IPS DF 6.9 (cell line): ENCODE measurements at regions not wholly inside any gene's neighbourhood (a gene's known extent, or its start where the extent isn't known, plus 50 kb on each side); places are given as distances from the start of the nearest gene placed in this dataset.

Experiments
- DNase-seq: peaks from one replicate; pipeline ENCODE4 v3.0.0-alpha.2; 2013; ENCODE audit warnings: low read depth, low spot score
- H3K27ac ChIP-seq: one replicate; pipeline ENCODE4 v1.5.1; 2013; ENCODE audit warnings: low read length, control low read depth
- H3K27me3 ChIP-seq: 2 replicates; pipeline ENCODE4 v1.6.1; 2013; ENCODE audit warnings: mild to moderate bottlenecking, low read length; ENCODE audit not compliant: control insufficient read depth, insufficient read depth
- H3K36me3 ChIP-seq: 2 replicates; pipeline ENCODE4 v1.6.1; 2013; ENCODE audit warnings: low read length; ENCODE audit not compliant: control insufficient read depth, insufficient read depth
- H3K4me1 ChIP-seq: 2 replicates; pipeline ENCODE4 v1.6.1; 2013; ENCODE audit warnings: low read length; ENCODE audit not compliant: control insufficient read depth, insufficient read depth
- H3K4me3 ChIP-seq: 2 replicates; pipeline ENCODE4 v1.5.1; 2013; ENCODE audit warnings: mild to moderate bottlenecking, low read length
- H3K9me3 ChIP-seq: 2 replicates; pipeline ENCODE4 v1.6.1; 2013; ENCODE audit warnings: low read length, inconsistent platforms; ENCODE audit not compliant: control insufficient read depth, insufficient read depth
- WGBS: extraction: QIAGEN DNeasy Blood & Tissue Kit; methylation state at CpG from one replicate; pipeline ENCODE4 v1.1.7; 2013; ENCODE audit warnings: mixed read lengths, missing lambda C conversion rate; ENCODE audit not compliant: insufficient read length, insufficient coverage; 5-methylcytosine and 5-hydroxymethylcytosine counted together

DNA sequence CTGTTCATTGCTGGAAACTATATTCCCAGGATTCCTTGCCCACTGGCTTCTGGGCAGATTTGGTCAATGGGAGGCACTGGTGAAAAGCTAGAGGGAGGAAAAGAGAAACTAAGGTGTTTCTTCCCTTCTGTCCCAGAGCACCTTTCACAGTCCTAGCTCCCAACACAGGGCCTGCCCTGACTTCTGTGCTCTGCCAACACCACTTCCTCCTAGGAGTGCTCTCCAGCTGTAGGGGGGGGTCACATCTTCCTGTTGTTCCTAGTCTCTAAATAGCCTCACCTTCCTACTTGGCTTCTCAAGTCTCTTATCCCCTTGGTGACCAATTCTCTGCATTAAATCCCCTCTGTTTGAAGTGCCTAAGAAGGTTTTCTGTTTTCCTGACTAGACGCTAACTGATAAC lies 115.4 kb downstream of the ADRB2 start:
- Histone ChIP-seq H3K4me3 (no peak overlapping the region), H3K4me1 (no peaks in the 10 kb centered on the region), H3K36me3 (no peaks in the 10 kb centered on the region), H3K27ac (no peak overlapping the region), H3K27me3 (no peaks in the 10 kb centered on the region), H3K9me3 (no peaks in the 10 kb centered on the region)
- no CpG with 5 or more reads among the region's 1 CpG for WGBS
- no peak for DNase-seq

DNA sequence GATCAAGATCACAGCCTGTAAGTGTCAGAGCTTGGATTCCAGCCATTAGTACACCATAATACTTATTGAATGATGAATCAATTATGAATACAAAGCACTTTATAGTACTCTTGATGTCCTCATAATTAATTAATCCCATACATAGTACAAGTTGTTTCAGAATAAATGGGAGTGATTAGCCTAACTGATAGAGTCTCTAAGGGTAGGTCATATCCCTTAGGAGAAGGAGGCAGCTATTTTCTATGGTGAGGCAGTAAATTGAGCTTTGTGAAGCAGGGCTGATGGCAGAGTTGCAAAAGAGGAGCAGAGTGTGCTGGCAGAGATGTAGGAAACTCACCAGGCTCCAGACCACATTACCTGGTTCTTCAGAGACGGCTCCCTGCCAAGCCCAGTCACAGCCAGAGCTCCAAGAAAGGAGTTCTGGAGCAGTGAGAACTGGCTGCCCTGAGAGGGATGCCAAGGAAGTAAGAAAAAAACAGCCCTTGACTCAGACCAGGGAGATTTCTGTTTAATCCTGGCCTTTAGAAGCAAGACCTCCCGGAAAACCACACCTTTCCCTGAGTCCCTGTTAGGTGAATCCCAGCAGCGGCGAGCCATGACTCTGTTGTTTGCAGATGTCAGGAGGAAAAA lies 112.9 kb downstream of the SH3TC2 start:
- no peak for DNase-seq
- Histone ChIP-seq H3K9me3 (no peaks in the 10 kb centered on the region), H3K27me3 (no peaks in the 10 kb centered on the region), H3K4me1 (peaks cover 5% of the 10 kb centered on the region; the same call in 1 of the 2 replicates), H3K4me3 (no peak overlapping the region), H3K27ac (no peak overlapping the region), H3K36me3 (no peaks in the 10 kb centered on the region)
- no CpG with 5 or more reads among the region's 4 CpGs for WGBS

DNA sequence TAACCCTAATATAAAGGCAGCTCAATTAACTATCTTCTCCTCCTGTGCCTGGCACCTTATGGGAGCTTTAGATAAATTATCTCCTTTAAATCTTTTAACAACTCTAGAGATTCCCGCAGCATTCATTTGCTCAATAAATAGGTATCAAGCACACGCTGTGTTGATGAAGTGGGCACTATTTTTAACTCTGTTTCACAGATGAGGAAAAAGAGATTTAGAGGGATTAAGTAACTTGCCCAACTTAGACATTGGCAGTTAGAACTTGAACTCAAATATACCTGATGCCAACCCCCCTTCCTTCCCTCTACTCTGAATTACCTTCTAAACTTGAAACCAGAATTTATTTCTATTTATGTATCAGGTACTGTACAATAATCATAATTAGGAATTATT lies 112.4 kb downstream of the SH3TC2 start:
- Histone ChIP-seq H3K36me3 (no peaks in the 10 kb centered on the region), H3K27ac (no peak overlapping the region), H3K27me3 (no peaks in the 10 kb centered on the region), H3K9me3 (no peaks in the 10 kb centered on the region), H3K4me1 (peaks cover 5% of the 10 kb centered on the region; the same call in 1 of the 2 replicates), H3K4me3 (no peak overlapping the region)
- no CpG with 5 or more reads among the region's 2 CpGs for WGBS
- DNase-seq, result no peak

DNA sequence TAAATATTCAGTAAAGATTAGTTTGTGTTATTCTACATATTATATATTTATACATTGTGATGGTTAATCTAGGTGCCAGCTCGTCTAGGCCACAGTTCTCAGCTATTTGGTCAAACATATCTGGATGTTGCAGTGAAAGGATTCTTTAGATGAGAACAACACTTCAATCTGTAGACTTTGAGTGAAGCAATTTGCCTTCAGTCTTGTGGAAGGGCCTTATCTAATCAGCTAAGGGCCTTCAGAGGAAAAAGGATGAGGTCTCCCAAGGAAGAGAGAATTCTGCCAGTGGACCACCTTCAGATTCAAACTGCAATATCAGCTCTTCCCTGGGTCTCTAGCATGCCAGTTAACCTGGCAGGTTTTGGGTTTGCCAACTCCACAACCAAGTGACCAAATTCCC lies 112.0 kb downstream of the SH3TC2 start:
- H3K4me3 ChIP-seq, result no peak overlapping the region
- H3K36me3 ChIP-seq, result no peaks in the 10 kb centered on the region
- WGBS, result no CpG with 5 or more reads among the region's 1 CpG
- H3K27me3 ChIP-seq, result no peaks in the 10 kb centered on the region
- no peak for DNase-seq
- H3K4me1 ChIP-seq, result peaks cover 5% of the 10 kb centered on the region; the same call in 1 of the 2 replicates
- no peak overlapping the region for H3K27ac ChIP-seq
- no peaks in the 10 kb centered on the region for H3K9me3 ChIP-seq

DNA sequence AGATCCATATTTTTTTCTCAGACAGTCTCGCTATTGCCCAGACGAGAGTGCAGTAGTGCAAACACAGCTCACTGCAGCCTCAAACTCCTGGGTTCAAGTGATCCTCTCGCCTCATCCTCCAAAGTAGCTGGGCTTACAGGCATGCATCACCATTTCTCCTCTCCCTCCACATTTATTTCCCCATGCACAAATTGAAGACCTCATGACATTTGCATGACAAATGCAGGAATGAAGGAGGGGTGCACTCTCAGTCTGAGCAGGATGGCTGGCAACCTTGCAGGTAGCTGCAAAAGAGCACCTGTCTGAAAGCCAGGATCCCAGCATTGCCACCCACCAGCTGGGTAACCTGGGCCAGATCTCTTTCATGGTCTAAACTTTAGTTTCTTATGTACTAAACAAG lies 111.2 kb downstream of the SH3TC2 start:
- no CpG with 5 or more reads among the region's 3 CpGs for WGBS
- Histone ChIP-seq H3K27me3 (no peaks in the 10 kb centered on the region), H3K36me3 (no peaks in the 10 kb centered on the region), H3K27ac (no peak overlapping the region), H3K4me3 (no peak overlapping the region), H3K9me3 (no peaks in the 10 kb centered on the region), H3K4me1 (peaks cover 5% of the 10 kb centered on the region; the same call in 1 of the 2 replicates)
- DNase-seq, result no peak

DNA sequence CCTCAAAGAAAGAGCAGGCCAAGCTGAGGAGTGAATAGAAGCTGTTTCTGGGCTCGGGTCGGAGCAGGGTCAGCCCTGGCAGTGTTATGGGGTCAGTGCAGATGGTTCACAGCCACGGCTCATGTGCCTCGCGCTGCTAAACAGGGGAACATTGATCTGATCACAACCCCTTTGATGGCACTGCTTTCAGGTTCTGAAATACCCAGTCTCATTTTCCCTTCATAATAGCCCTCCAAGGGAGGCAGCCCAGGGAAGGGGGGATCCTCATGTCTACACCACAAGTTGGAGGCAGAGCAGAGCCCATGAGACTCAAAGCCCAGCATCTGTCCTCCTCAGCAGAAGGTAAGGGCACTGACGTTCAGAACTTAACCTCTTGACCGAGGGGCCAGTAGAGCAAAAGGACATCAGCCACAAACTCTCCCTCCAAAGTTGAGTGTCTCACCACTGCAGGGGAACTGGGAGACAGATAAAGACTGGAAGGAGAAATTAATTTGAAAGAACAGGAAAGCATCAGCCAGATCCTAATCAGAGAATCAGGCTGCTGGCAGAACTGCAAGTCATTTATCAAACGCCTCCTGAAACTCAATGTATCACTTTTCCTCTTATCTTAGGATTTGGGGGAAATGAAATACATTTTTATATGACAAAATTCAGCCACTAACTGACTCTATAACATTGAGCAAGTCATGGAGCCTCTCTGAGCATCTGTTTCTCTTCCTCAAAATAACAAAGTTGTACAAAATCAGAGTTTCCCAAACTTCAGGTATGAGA lies 110.6 kb downstream of the SH3TC2 start:
- Histone ChIP-seq H3K4me3 (no peak overlapping the region), H3K4me1 (peaks cover 8% of the 10 kb centered on the region; the same call in 1 of the 2 replicates), H3K36me3 (no peaks in the 10 kb centered on the region), H3K9me3 (no peaks in the 10 kb centered on the region), H3K27me3 (no peaks in the 10 kb centered on the region), H3K27ac (no peak overlapping the region)
- no CpG with 5 or more reads among the region's 8 CpGs for WGBS
- no peak for DNase-seq

DNA sequence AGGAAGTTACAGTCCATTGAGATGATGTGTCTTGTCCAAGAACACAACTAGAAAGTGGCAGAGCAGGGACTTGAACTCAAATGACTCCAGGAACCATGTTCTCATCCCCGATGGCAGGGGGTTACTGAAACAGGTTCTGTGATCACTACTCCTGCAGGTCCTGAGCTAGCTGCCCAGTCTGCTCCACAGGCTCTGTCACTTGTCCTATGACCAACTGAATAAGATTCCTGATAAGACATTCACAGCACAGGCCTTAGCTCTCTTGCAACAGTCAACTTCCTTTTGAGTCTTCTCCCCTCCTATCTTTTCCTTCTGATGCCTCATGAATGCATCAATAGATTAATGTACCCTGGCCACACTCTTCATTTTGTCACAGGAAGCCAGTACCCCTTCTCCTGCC lies 109.2 kb downstream of the SH3TC2 start:
- WGBS, result no CpG with 5 or more reads among the region's 1 CpG
- no peaks in the 10 kb centered on the region for H3K9me3 ChIP-seq
- H3K27ac ChIP-seq, result no peak overlapping the region
- no peaks in the 10 kb centered on the region for H3K27me3 ChIP-seq
- H3K4me3 ChIP-seq, result no peak overlapping the region
- no peak for DNase-seq
- H3K36me3 ChIP-seq, result no peaks in the 10 kb centered on the region
- H3K4me1 ChIP-seq, result peaks cover 8% of the 10 kb centered on the region; the same call in 1 of the 2 replicates
